ENCODE measurements at regions not wholly inside any gene's neighbourhood (a gene's known extent, or its start where the extent isn't known, plus 50 kb on each side); places are given as distances from the start of the nearest gene placed in this dataset.

DNA sequence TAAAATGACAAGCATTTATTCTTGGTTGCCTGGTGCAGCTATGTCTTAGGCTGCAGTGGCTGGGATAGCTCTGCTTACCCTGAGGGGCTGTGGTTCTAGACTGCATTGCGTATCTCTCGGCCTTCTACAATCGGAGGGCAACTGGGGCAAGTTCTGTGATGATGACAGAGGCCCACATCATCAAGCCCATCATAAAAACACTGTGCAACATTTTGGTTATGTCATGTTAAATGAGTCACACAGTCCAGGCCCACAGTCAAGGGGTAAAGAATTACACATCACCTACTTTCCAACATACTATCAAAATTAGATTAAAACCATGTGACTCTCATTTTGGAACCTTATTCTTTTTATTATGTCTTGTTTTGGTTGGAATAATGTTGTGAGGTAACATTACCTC is 120.2 kb upstream of the GUCY1A1 start:
- no peak overlapping the region for H2AFZ ChIP-seq (ENCODE audit: low read depth, low read length)
- in situ Hi-C loops (cut with MboI) = no loop called here

More for the DNA sequence above, 120.2 kb upstream of the GUCY1A1 start:
- ATAC-seq (no peak), DNase-seq (ENCODE audit: extremely low read depth in 1 of 4, low spot score in 3 of 4) (no peak), FAIRE-seq (no peak)
- Histone ChIP-seq H3K9me3 (replicated peaks; ENCODE audit: control insufficient read depth, insufficient read depth, low read depth, low read length) (no peaks in the 10 kb centered on the region; the same call in 1 of the 2 replicates), H3K27me3 (ENCODE audit: control insufficient read depth in 2 of 2, insufficient read depth in 2 of 2, low read length in 2 of 2) (no peaks in the 10 kb centered on the region), H3K4me2 (ENCODE audit: insufficient read depth, low read length) (no peak overlapping the region), H3K9ac (ENCODE audit: insufficient read depth in 1 of 2, low read depth in 2 of 2, low read length in 2 of 2) (no peak overlapping the region), H3K27ac (ENCODE audit: extremely low read depth, low read depth, low read length) (no peak overlapping the region), H3K4me3 (no peak overlapping the region), H4K20me1 (replicated peaks; ENCODE audit: control insufficient read depth, insufficient read depth, low read length) (no peaks in the 10 kb centered on the region), H3K4me1 (replicated peaks in 1 of 2; ENCODE audit: control insufficient read depth in 2 of 2, insufficient read depth in 2 of 2, low read length in 2 of 2) (no peaks in the 10 kb centered on the region), H3K79me2 (ENCODE audit: control insufficient read depth, insufficient read depth, low read length) (no peaks in the 10 kb centered on the region), H3K36me3 (ENCODE audit: control insufficient read depth, insufficient read depth, low read length) (no peaks in the 10 kb centered on the region), H3K9me1 (ENCODE audit: control insufficient read depth, insufficient read depth, low read length) (no peaks in the 10 kb centered on the region)
- no TSS peak for BruUV-seq (replicated peaks)
- POLR2A ChIA-PET = no interaction called here
- CTCF ChIA-PET (ENCODE audit: low intra/inter-chr PET ratio) = no interaction called here
- WGBS (ENCODE audit: insufficient coverage, low coverage, missing lambda C conversion rate) = 0% methylated on average over 3 of the region's 3 CpGs
- intact Hi-C loops (cut with micrococcal nuclease) = no loop called here
- TF ChIP-seq, protein P1, sequence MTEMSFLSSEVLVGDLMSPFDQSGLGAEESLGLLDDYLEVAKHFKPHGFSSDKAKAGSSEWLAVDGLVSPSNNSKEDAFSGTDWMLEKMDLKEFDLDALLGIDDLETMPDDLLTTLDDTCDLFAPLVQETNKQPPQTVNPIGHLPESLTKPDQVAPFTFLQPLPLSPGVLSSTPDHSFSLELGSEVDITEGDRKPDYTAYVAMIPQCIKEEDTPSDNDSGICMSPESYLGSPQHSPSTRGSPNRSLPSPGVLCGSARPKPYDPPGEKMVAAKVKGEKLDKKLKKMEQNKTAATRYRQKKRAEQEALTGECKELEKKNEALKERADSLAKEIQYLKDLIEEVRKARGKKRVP (CRISPR knock-in tag; IDR thresholded peaks at IDR 0.05) = no peak
- TF ChIP-seq ZC3H4 (CRISPR knock-in tag; IDR thresholded peaks at IDR 0.05; ENCODE audit: borderline replicate concordance) (no peak), RBM15 (IDR thresholded peaks at IDR 0.05; ENCODE audit: insufficient read depth, low read length) (no peak), RB1 (IDR thresholded peaks at IDR 0.05; ENCODE audit: low read depth) (no peak), KLF10 (CRISPR knock-in tag; IDR thresholded peaks at IDR 0.05) (no peak)
- TF ChIP-seq, protein P2, sequence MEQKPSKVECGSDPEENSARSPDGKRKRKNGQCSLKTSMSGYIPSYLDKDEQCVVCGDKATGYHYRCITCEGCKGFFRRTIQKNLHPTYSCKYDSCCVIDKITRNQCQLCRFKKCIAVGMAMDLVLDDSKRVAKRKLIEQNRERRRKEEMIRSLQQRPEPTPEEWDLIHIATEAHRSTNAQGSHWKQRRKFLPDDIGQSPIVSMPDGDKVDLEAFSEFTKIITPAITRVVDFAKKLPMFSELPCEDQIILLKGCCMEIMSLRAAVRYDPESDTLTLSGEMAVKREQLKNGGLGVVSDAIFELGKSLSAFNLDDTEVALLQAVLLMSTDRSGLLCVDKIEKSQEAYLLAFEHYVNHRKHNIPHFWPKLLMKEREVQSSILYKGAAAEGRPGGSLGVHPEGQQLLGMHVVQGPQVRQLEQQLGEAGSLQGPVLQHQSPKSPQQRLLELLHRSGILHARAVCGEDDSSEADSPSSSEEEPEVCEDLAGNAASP (IDR thresholded peaks at IDR 0.05) = no peak
- TF ChIP-seq, protein P3, sequence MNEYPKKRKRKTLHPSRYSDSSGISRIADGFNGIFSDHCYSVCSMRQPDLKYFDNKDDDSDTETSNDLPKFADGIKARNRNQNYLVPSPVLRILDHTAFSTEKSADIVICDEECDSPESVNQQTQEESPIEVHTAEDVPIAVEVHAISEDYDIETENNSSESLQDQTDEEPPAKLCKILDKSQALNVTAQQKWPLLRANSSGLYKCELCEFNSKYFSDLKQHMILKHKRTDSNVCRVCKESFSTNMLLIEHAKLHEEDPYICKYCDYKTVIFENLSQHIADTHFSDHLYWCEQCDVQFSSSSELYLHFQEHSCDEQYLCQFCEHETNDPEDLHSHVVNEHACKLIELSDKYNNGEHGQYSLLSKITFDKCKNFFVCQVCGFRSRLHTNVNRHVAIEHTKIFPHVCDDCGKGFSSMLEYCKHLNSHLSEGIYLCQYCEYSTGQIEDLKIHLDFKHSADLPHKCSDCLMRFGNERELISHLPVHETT (CRISPR knock-in tag; conservative IDR thresholded peaks at IDR 0.05 in 1 of 2, IDR thresholded peaks at IDR 0.05 in 1 of 2) = no peak
- TF ChIP-seq, protein P4, sequence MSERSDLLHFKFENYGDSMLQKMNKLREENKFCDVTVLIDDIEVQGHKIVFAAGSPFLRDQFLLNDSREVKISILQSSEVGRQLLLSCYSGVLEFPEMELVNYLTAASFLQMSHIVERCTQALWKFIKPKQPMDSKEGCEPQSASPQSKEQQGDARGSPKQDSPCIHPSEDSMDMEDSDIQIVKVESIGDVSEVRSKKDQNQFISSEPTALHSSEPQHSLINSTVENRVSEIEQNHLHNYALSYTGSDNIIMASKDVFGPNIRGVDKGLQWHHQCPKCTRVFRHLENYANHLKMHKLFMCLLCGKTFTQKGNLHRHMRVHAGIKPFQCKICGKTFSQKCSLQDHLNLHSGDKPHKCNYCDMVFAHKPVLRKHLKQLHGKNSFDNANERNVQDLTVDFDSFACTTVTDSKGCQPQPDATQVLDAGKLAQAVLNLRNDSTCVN (CRISPR knock-in tag; IDR thresholded peaks at IDR 0.05) = no peak
- TF ChIP-seq, protein P5, sequence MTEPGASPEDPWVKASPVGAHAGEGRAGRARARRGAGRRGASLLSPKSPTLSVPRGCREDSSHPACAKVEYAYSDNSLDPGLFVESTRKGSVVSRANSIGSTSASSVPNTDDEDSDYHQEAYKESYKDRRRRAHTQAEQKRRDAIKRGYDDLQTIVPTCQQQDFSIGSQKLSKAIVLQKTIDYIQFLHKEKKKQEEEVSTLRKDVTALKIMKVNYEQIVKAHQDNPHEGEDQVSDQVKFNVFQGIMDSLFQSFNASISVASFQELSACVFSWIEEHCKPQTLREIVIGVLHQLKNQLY (CRISPR knock-in tag; conservative IDR thresholded peaks at IDR 0.05) = no peak
- TF ChIP-seq, protein P6, sequence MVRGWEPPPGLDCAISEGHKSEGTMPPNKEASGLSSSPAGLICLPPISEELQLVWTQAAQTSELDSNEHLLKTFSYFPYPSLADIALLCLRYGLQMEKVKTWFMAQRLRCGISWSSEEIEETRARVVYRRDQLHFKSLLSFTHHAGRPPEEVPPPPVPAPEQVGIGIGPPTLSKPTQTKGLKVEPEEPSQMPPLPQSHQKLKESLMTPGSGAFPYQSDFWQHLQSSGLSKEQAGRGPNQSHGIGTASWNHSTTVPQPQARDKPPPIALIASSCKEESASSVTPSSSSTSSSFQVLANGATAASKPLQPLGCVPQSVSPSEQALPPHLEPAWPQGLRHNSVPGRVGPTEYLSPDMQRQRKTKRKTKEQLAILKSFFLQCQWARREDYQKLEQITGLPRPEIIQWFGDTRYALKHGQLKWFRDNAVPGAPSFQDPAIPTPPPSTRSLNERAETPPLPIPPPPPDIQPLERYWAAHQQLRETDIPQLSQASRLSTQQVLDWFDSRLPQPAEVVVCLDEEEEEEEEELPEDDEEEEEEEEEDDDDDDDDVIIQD (CRISPR knock-in tag; IDR thresholded peaks at IDR 0.05) = no peak

Measured in K562 (cell line).